H1 (cell line): ENCODE measurements at regions not wholly inside any gene's neighbourhood (a gene's known extent, or its start where the extent isn't known, plus 50 kb on each side); places are given as distances from the start of the nearest gene placed in this dataset.

Experiments used
- KDM1A ChIP-seq: fragments of 200-600, 300-600 bp; sonication (generic); IDR thresholded peaks from 2 replicates; pipeline ENCODE4 v1.7.1; 2016; ENCODE audit warnings: mild to moderate bottlenecking, low read length, borderline replicate concordance
- SUZ12 ChIP-seq: fragments of 200-600 bp; sonication (generic); IDR thresholded peaks from 2 replicates; pipeline ENCODE4 v1.6.1; 2012; ENCODE audit warnings: mild to moderate bottlenecking, inconsistent platforms, low read length, moderate library complexity, mixed read lengths

- no peak for TF ChIP-seq SUZ12
- no peak for TF ChIP-seq KDM1A
- TF ChIP-seq, all 59 proteins: peak for 0
These were observed 140.2 kb upstream of the CHST15 start (continued) for GRCh38 chr10:124233546-124234138.
